G401 (cell line): ENCODE measurements at regions not wholly inside any gene's neighbourhood (a gene's known extent, or its start where the extent isn't known, plus 50 kb on each side); places are given as distances from the start of the nearest gene placed in this dataset.
"Not testable (repeated sequence)": the region's sequence is repeated elsewhere in the genome, so short reads cannot be mapped to it uniquely, and the experiment has no call there.

Experiments
- DNase-seq: peaks from one replicate; pipeline ENCODE4 v3.0.0-alpha.2; 2015; ENCODE audit warnings: low spot score
- in situ Hi-C: cut with HindIII; loops from 2 replicates; pipeline ENCODE4 v1.10.0; 2016; ENCODE audit warnings: low sequenced_read_pairs, mixed read lengths

GRCh38 chr16:64083428-64084129 lies 1038.3 kb downstream of the CDH11 start:
- in situ Hi-C loops: no loop called here

DNA sequence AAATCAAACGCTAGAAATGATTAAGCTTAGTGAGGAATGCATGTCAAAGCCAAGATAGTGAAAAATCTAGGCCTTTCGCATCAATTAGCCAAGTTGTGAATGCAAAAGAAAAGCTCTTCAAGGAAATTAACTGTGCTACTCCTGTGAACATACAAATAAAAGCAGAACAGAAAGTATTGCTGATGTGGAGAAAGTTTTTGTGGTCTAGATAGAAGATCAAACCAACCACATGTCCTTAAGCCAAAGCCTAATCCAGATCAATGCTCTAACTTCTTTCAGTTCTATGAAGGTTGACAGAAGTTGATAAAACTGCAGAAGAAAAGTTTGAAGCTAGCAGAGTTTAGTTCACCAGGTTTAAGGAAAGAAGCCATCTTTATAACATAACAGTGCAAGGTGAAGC lies 1044.6 kb downstream of the CDH11 start:
- in situ Hi-C loops: no loop called here
- no peak for DNase-seq

More at GRCh38 chr16:64083428-64084129, 1038.3 kb downstream of the CDH11 start:
- DNase-seq: no peak

- no peak for DNase-seq
- in situ Hi-C loops: no loop called here
Measured at GRCh38 chr16:64074706-64075105, 1047.2 kb downstream of the CDH11 start.

- DNase-seq, in situ Hi-C loops: not testable (repeated sequence)
Measured at GRCh38 chr16:64072131-64072730, 1049.6 kb downstream of the CDH11 start.

DNA sequence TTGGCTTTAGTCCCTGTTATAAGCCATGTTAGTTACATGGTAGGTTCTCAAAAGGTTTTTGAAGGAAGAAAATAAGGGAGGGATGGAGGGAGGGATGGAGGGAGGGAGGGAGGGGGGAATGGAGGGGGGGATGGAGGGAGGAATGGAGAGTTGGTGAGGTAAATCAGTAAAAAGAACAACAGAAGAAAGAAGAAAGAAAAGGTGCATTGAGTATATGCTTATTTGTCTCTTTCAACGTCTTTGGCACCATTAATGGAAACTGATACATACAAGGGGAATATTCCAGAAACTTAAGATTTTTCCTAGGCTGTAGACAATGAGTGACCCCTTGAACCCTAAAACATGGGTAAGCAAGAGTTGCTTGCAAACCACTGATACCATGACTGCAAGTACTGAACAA lies 1056.3 kb downstream of the CDH11 start:
- no peak for DNase-seq
- in situ Hi-C loops: no loop called here

DNA sequence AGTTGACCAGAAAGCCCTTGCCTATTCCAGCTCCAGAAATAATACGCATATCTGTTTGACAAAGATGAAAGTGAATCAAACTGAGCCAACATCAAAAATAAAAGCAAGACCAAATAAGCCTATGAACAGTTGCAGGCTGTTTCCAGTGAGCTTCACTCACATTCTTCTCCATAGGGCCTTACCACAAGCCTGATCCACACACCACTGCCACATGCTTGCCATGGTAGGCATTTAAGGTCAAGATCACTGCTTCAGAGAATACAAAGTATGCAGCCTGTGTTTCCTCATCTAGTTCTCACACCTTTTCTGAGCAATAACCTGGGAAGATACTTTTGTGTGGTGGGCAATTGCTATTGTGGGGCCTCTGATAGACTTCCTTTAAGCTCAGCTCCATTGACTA lies 1060.2 kb downstream of the CDH11 start:
- in situ Hi-C loops: no loop called here
- DNase-seq: no peak

- no peak for DNase-seq
- in situ Hi-C loops: no loop called here
Measured at GRCh38 chr16:64060631-64061030, 1061.2 kb downstream of the CDH11 start.

GRCh38 chr16:64058685-64059084 lies 1063.2 kb downstream of the CDH11 start:
- no peak for DNase-seq
- in situ Hi-C loops: no loop called here

GRCh38 chr16:64051824-64052223 lies 1070.0 kb downstream of the CDH11 start:
- peak; percentile 14 for DNase-seq
- in situ Hi-C loops: no loop called here

DNA sequence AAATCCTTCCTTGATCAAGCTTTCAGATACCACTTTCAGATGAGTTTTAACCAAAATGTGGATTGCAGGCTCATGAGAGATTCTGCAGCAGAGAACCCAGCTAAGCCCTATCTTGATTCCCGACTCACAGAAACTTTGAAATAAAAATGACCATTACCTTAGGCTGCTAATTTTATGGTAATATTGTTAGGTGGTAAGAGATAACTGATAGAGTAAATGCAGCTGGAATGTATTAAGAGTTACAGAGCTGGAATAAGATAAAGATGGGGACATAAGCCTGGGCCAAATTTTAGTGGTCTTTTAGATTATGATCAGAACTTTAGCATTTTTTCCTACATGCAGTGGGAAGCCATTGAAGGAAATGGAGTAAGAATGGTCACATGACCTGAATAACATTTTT lies 1074.0 kb downstream of the CDH11 start:
- no peak for DNase-seq
- in situ Hi-C loops: no loop called here

- no peak for DNase-seq
- in situ Hi-C loops: no loop called here
Measured at GRCh38 chr16:64047207-64047606, 1074.7 kb downstream of the CDH11 start.

GRCh38 chr16:64035337-64035736 lies 1086.5 kb downstream of the CDH11 start:
- no peak for DNase-seq
- in situ Hi-C loops: no loop called here

- DNase-seq: no peak
- in situ Hi-C loops: no loop called here
Measured at GRCh38 chr16:64019339-64019738, 1102.5 kb downstream of the CDH11 start.

DNA sequence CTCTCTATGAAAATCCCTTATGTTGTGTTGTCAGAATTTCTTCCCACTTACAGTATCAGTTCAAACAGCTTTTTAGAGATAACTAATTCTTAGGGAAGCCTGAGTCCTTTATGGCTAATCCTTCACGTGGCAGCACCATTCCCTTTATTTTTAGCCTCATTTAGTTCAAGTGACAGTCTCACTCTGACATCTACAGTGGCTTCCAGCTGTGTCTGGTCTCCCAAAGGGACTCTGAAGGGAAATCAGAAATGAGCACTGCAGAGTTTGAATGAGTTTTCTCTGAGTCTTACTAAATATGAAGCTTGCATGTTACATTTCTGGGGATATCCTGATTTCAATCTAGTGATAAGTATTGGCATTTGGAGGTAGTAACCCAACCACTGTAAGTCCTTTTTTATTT lies 1104.1 kb downstream of the CDH11 start:
- in situ Hi-C loops: no loop called here

DNA sequence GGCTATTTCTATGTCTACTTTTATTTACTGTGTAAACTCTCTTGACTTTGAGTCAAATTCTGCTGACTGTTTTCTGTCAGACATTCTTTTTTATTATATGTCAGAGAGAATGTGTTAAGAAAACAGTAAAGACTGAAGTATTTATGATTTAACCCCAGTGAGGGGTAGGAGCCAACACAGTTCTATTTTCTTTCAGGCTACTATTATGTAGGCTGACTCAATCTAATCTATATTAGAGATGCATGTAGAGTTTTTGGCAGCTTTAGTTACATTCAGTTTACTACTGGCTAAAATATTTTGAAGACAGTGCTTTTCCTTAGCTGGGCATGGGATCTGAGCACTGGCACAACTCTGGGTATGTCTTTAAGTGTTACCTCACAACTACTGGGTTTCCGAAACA lies 1108.0 kb downstream of the CDH11 start:
- in situ Hi-C loops: no loop called here
- no peak for DNase-seq

More for the DNA sequence above, 1104.1 kb downstream of the CDH11 start:
- DNase-seq: peak; percentile 8

DNA sequence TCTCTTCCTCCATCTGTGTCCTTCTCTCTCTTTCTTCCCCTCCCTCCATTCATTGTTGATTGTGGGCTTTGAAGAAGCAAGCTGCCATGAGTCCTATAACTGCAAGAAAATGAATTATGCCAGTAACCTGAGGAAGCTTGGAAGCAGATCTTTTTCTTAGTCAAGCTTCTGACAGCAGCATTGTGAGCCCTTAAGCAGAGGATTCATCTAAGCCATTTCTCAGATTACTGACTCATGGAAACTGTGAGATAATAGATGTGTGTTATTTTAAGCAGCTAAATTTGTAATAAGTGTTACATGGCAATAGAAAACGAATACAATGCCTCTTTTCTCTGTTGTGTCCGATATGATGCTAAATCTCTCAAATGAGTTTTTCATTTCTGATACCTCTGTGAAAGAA lies 1109.7 kb downstream of the CDH11 start:
- no peak for DNase-seq
- in situ Hi-C loops: no loop called here

DNA sequence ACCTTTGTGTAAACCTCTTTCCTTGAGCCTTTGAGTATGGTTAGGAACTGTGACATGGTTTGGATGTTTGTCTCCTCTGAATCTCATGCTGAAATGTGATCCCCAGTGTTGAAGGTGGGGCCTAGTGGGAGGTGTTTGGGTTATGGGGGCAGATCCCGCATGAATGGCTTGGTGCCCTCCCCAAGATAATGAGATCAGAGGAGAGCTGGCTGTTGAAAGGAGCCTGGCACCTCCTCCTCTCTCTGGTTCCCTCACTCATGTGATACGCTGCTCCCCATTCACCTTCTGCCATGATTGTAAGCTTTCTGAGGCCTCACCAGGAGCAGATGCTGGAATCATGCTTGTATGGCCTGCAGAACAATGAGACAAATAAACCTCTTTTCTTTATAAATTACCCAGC lies 1110.2 kb downstream of the CDH11 start:
- in situ Hi-C loops: no loop called here
- DNase-seq: no peak

DNA sequence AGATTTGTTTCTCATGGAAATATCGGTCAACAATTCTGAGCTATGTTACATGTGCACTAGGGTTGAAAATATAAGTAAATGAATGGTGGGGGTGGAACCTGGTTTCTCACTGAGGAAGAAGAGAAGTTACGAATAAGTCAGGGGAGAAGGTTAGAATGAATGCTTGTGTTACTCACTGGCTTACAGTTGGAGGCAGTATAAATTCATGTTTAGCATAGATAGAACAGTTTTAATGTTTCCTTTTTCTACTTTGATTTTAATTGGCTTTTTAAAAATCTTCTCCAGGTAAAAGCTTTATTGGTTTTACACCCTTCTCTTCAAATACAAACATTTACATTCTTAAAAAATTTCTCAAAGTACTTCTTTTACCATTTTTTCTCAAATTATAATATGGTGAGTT lies 1113.7 kb downstream of the CDH11 start:
- DNase-seq: no peak
- in situ Hi-C loops: no loop called here

DNA sequence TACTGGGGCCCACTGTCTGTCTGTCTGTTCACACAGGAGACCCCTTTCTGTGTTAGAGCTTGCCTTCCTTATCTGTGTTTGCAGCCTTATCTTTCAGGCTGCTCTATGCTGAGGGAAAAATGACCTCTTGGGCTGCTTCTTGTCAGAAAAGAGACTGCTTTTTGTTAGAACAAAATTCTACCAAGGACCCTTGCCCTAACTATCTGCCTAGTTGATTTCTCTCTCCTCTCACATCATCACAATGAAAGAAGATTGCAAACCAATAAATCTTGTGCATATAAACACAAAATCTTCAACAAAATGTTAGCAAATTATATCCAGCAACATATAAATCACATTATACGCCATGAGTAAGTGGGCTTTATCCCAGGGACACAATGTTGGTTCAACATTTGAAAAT lies 1117.7 kb downstream of the CDH11 start:
- no peak for DNase-seq
- in situ Hi-C loops: no loop called here

DNA sequence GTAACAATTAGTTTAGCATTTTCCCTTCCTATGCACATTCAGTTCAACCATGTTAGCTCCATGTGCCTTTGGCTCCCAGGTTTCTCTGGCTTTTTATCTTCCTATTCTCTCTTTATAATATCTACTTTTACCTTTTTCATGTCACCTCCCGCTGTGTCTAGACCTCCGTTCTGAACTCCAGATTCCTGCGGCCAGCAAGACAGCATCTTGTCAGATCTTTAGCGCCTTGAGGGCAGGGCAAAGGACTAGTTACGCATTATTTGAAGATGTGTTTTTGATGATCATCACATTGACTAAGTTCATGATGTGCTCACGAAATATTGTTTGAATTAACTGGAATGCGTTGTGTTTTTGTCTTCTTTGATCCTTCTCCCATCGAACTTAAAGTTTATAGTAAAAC lies 1126.8 kb downstream of the CDH11 start:
- no peak for DNase-seq
- in situ Hi-C loops: no loop called here

DNA sequence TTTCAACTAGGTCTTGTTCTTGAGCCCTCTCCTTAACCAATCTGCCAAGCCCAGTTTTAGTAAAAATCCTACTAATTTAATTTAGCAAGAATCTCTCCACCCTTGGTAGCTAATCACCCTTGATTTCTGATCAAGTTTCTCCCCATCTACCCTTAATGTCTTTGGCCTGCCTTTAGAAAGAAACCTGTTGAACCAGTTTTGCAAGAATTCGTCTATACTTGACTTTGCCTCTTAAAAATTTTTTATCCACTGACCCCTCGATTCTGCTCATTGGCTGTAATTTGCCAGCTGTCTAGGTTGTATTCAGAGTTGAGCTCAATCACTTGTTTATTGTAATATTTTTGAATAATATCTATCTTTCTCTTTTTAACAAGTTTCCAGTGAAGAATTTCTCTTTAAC lies 1138.5 kb downstream of the CDH11 start:
- in situ Hi-C loops: no loop called here

More for the DNA sequence above, 1138.5 kb downstream of the CDH11 start:
- no peak for DNase-seq
